ENCODE measurements at regions not wholly inside any gene's neighbourhood (a gene's known extent, or its start where the extent isn't known, plus 50 kb on each side); places are given as distances from the start of the nearest gene placed in this dataset.
"Not testable (repeated sequence)": the region's sequence is repeated elsewhere in the genome, so short reads cannot be mapped to it uniquely, and the experiment has no call there.

DNA sequence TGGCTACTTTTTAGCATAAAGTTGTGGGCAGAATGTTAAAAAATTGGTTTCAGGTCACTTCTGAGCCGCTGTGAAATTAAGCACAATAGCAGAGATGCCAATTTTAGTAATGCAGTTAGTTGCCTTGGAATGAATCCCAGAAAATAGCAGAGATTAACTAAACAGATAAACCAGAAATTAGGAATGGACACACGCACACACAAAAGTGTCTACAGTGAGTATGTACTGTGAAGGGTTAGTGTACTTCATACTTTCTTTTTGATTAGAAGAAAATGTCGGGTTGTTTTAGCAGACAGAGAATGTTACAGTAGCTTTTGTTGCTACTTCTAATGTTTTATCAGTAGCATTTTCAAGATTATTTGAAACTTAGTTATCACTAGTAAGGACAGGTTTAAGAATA is 106.7 kb downstream of the LEPR start:
- no peak for DNase-seq (ENCODE audit: extremely low read depth, low read depth)

DNA sequence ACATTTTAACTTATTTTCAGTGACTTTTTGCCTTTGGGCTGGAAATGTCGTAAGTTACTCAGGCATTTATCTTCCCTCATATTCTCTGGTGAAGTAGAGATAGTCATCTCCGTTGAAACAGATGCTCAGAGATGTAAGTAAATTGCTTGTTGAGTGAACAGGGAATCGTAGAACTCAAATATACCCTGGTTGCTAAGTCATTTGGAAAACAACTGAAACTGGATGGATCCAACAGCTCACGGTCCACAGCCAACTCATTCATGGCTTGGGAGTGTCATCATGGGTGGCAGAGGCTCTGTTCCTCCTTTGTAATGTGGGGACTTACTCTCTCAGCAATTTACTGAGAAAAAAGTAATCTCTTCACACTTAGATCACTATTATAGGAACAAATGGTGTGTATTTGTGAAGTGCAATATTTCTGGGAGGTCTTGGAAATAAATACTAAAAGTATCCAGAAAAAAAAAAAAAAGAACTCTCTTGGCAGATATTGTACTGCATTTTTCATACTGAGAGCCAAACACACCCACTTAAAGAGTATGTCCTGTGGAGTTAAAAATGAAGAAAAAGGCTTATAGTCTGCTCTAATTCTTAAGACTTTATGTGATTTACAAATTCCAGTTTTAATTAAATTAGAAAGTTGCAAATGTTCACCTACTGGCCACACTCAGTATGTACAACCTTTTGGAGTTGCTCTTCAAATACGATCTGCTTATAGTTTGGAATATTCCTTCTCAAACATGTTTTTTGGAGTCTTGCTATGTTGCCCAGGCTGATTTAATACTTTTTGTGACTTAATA is 107.4 kb downstream of the LEPR start:
- no peak for DNase-seq (ENCODE audit: extremely low read depth, low read depth)

- no peak for DNase-seq (ENCODE audit: extremely low read depth, low read depth)
Measured at GRCh38 chr1:65531972-65532570, 111.6 kb downstream of the LEPR start.

GRCh38 chr1:65535981-65536380 is 115.5 kb downstream of the LEPR start:
- DNase-seq (ENCODE audit: extremely low read depth, low read depth): no peak

- DNase-seq (ENCODE audit: extremely low read depth, low read depth): no peak
Measured at GRCh38 chr1:65538086-65538485, 117.6 kb downstream of the LEPR start.

- no peak for DNase-seq (ENCODE audit: extremely low read depth, low read depth)
Measured at GRCh38 chr1:65538664-65539063, 118.2 kb downstream of the LEPR start.

GRCh38 chr1:65539266-65540131 is 119.0 kb downstream of the LEPR start:
- DNase-seq (ENCODE audit: extremely low read depth, low read depth): no peak

- DNase-seq (ENCODE audit: extremely low read depth, low read depth): no peak
Measured at GRCh38 chr1:65541161-65541560, 120.7 kb downstream of the LEPR start.

- DNase-seq (ENCODE audit: extremely low read depth, low read depth): no peak
Measured at GRCh38 chr1:65541865-65542264, 121.4 kb downstream of the LEPR start.

- not testable (repeated sequence) for DNase-seq (ENCODE audit: extremely low read depth, low read depth)
Measured at GRCh38 chr1:65542592-65542991, 122.1 kb downstream of the LEPR start.

DNA sequence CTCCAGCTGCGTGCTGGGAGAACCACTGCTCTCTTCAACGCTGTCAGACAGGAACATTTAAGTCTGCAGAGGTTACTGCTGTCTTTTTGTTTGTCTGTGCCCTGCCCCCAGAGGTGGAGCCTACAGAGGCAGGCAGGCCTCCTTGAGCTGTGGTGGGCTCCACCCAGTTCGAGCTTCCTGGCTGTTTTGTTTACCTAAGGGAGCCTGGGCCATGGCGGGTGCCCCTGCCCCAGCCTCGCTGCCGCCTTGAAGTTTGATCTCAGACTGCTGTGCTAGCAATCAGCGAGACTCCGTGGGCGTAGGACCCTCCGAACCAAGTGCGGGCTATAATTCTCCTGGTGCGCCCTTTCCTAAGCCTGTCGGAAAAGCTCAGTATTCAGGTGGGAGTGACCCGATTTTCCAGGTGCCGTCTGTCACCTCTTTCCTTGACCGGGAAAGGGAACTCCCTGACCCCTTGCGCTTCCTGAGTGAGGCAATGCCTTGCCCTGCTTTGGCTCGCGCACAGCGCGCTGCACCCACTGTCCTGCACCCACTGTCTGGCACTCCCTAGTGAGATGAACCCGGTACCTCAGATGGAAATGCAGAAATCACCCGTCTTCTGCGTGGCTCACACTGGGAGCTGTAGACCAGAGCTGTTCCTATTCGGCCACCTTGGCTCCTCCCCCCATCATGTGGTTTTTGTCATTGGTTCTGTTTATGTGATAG is 130.0 kb downstream of the LEPR start:
- not testable (repeated sequence) for DNase-seq (ENCODE audit: extremely low read depth, low read depth)

GRCh38 chr1:65552484-65552883 is 132.0 kb downstream of the LEPR start:
- not testable (repeated sequence) for DNase-seq (ENCODE audit: extremely low read depth, low read depth)

- not testable (repeated sequence) for DNase-seq (ENCODE audit: extremely low read depth, low read depth)
Measured at GRCh38 chr1:65554086-65554764, 133.8 kb downstream of the LEPR start.

DNA sequence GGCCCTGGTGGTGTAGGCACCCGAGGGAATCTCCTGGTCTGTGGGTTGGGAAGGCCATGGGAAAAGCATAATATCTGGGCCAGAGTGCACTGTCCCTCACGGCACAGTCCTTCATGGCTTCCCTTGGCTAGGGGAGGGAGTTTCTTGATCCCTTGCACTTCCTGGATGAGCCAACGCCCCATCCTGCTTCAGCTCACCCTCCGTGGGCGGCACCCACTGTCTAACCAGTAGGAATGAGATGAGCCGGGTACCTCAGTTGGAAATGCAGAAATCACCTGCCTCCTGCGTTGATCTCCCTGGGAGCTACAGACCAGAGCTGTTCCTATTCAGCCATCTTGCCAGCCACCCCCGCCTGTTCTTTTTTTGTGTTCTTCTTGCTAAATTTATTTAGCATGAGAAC is 134.4 kb downstream of the LEPR start:
- no peak for DNase-seq (ENCODE audit: extremely low read depth, low read depth)

DNA sequence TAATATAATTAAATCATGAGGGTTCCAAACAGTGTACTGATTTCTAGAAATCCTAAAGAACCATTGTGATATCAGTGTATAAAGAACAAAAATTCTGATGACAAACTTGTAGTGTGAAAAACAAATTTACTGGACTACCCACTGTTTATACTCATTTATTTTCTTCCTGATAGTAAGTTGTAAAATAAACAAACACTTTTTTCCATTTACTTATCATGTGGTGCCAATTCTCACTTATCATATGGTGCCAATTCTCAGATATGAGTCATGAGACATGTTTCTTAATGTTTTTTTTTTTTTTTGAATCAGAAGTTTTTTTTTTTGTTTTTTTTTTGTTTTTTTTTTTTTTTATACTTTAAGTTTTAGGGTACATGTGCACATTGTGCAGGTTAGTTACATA is 137.7 kb downstream of the LEPR start:
- no peak for DNase-seq (ENCODE audit: extremely low read depth, low read depth)

GRCh38 chr1:65564493-65564892 is 144.0 kb downstream of the LEPR start:
- DNase-seq (ENCODE audit: extremely low read depth, low read depth): no peak

GRCh38 chr1:65568285-65568684 is 147.8 kb downstream of the LEPR start:
- no peak for DNase-seq (ENCODE audit: extremely low read depth, low read depth)

DNA sequence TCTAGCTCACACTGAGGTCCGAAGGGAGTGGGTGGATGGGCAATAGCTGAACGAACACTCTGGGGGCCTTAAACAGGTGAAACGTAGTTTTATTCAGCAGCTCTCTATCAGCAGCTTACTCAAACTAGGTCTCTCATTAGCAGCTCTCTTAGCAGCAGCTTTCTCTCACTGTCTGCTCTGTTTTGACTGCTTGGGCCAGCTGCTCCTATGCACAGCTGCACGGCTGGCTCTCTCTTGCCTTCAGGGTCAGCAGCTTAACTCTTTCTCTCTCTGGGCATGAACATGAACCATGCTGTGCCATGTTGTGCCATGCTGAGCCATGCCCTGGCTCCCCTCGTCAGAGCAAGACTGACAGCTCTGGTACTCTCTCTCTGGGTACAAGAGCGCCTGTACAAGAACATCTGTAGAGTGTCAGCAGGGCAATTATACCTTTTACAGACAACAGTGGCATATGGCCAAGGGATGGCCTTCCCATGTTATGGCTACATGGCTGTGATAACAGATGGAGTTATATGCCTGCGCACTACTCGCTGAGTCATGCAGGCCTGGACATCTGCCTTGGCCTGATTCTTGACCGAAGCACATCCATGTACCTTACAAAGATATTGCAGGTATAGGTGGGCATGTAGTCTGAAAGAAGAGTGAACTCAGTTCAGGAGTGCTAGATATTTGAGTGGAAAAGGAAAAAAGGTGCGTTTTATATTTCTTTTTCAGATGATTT is 152.4 kb downstream of the LEPR start:
- DNase-seq (ENCODE audit: extremely low read depth, low read depth): no peak

DNA sequence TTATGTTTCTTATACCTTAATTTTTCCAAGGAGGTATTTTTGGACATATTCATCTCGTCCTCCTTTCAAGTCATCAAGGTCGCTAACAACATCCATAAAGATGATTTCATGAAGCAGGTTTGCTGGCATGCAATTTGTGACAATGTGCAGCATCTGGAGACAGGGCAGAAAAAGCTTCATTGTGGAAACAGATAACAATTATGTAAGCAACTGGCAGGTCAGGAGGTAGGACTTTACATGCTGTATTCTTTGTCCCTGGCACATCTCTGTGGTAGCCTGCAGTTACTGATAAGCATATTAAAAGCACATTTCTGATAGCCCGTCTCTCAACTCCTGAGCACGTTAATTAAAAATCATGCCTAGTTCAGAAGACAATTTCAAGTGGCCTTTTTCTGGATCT is 156.8 kb downstream of the LEPR start:
- DNase-seq (ENCODE audit: extremely low read depth, low read depth): no peak

GRCh38 chr1:65577982-65578381 is 157.5 kb downstream of the LEPR start:
- DNase-seq (ENCODE audit: extremely low read depth, low read depth): not testable (repeated sequence)
